ENCODE measurements at regions not wholly inside any gene's neighbourhood (a gene's known extent, or its start where the extent isn't known, plus 50 kb on each side); places are given as distances from the start of the nearest gene placed in this dataset.

- no peak for TF ChIP-seq REST (IDR thresholded peaks at IDR 0.05)
- no peak for TF ChIP-seq CTCF (IDR thresholded peaks at IDR 0.05)
- TF ChIP-seq FOSL2 (IDR thresholded peaks at IDR 0.05) = no peak
- TF ChIP-seq FOSL2 (CRISPR knock-in tag; IDR thresholded peaks at IDR 0.05) = no peak
- TF ChIP-seq NR3C1 (IDR thresholded peaks at IDR 0.05) = no peak
- no peak for TF ChIP-seq JUN (IDR thresholded peaks at IDR 0.05)
- TF ChIP-seq MYC (IDR thresholded peaks at IDR 0.05; ENCODE audit: borderline replicate concordance, low read length) = no peak
- no peak for TF ChIP-seq SREBF2 (IDR thresholded peaks at IDR 0.05)
- TF ChIP-seq POLR2A (IDR thresholded peaks at IDR 0.05; ENCODE audit: low read length) = no peak
- TF ChIP-seq MAX (IDR thresholded peaks at IDR 0.05) = no peak
- TF ChIP-seq CHD4 (IDR thresholded peaks at IDR 0.05; ENCODE audit: borderline replicate concordance) = no peak
- TF ChIP-seq HOXA7 (CRISPR knock-in tag; IDR thresholded peaks at IDR 0.05) = no peak
Observed at GRCh38 chr4:34191443-34191842, 2052.9 kb downstream of the ARAP2 start.
